Natural killer cell (primary cell): ENCODE measurements at regions not wholly inside any gene's neighbourhood (a gene's known extent, or its start where the extent isn't known, plus 50 kb on each side); places are given as distances from the start of the nearest gene placed in this dataset.

ENCODE experiments used
- ATAC-seq, 3 donors: fragments of 150-1000 bp in 2 of 3; fragments of 200-7000 bp in 1 of 3; cut with Tn5 transposase; 1 replicate in 1 of 3; 2 replicates in 2 of 3; pipeline ENCODE4 v1.10.0; 2021; ENCODE audit warnings: mild to moderate bottlenecking in 2 of 3, moderate library complexity in 2 of 3
- DNase-seq, 2 donors: peaks; one replicate each; pipeline versions ENCODE4 v3.0.0 to v3.0.0-alpha.2; 2013 to 2021; ENCODE audit warnings: mixed read lengths in 1 of 2
- H3K27ac ChIP-seq: one replicate; pipeline ENCODE4 v1.5.1; 2013; ENCODE audit warnings: mild to moderate bottlenecking, low read length
- H3K27me3 ChIP-seq: one replicate; pipeline ENCODE4 v1.6.1; 2013; ENCODE audit warnings: low read length; ENCODE audit not compliant: control insufficient read depth, insufficient read depth
- H3K36me3 ChIP-seq: one replicate; pipeline ENCODE4 v1.6.1; 2013; ENCODE audit warnings: low read length; ENCODE audit not compliant: control insufficient read depth, insufficient read depth
- H3K4me1 ChIP-seq: one replicate; pipeline ENCODE4 v1.6.1; 2013; ENCODE audit warnings: low read length; ENCODE audit not compliant: control insufficient read depth, insufficient read depth
- H3K4me3 ChIP-seq: one replicate; pipeline ENCODE4 v1.5.1; 2013; ENCODE audit warnings: low read length
- H3K9me3 ChIP-seq: one replicate; pipeline ENCODE4 v1.6.1; 2013; ENCODE audit warnings: low read length; ENCODE audit not compliant: control insufficient read depth, insufficient read depth
- H3K27ac Mint-ChIP-seq, 2 donors: one replicate each; pipeline ENCODE4 v1.8.0; 2022; ENCODE audit warnings: mild to moderate bottlenecking in 2 of 2, mixed read lengths in 2 of 2, moderate library complexity in 1 of 2
- H3K27me3 Mint-ChIP-seq, 2 donors: one replicate each; pipeline ENCODE4 v1.8.0; 2022; ENCODE audit warnings: low read depth in 2 of 2, mixed read lengths in 2 of 2
- H3K36me3 Mint-ChIP-seq: one replicate; pipeline ENCODE4 v1.8.0; 2022; ENCODE audit warnings: mixed read lengths
- H3K4me1 Mint-ChIP-seq, 2 donors: one replicate each; pipeline ENCODE4 v1.8.0; 2022; ENCODE audit warnings: mixed read lengths in 2 of 2
- H3K4me3 Mint-ChIP-seq: one replicate; pipeline ENCODE4 v1.8.0; 2022; ENCODE audit warnings: mild to moderate bottlenecking, moderate library complexity, mixed read lengths
- H3K9me3 Mint-ChIP-seq, 2 donors: one replicate each; pipeline ENCODE4 v1.8.0; 2022; ENCODE audit warnings: mixed read lengths in 2 of 2
- CTCF ChIP-seq: fragments of 200-600 bp; IDR thresholded peaks from one replicate; pipeline ENCODE4 v1.8.0; 2022; ENCODE audit warnings: antibody characterized with exemption
- WGBS: methylation state at CpG from one replicate; pipeline ENCODE4 v1.1.7; 2013; ENCODE audit warnings: missing lambda C conversion rate; ENCODE audit not compliant: insufficient coverage; 5-methylcytosine and 5-hydroxymethylcytosine counted together
- intact Hi-C: fragments of 100-400 bp; cut with micrococcal nuclease; formaldehyde crosslinking; loops from one replicate; pipeline ENCODE4 v1.14.2; 2022

GRCh38 chr6:131398176-131398575, 174.8 kb upstream of the ARG1 start:
- DNase-seq (no peak), ATAC-seq (no peak)
- Histone ChIP-seq H3K4me3 (no peak overlapping the region), H3K9me3 (no peaks in the 10 kb centered on the region), H3K27ac (no peak overlapping the region), H3K4me1 (no peaks in the 10 kb centered on the region), H3K27me3 (no peaks in the 10 kb centered on the region), H3K36me3 (no peaks in the 10 kb centered on the region)
- Mint-ChIP-seq H3K9me3 (peaks cover 0 to 2% of the 10 kb centered on the region in 2 donors), H3K4me1 (peaks cover 0 to 4% of the 10 kb centered on the region in 2 donors), H3K27ac (no peak overlapping the region), H3K4me3 (no peak overlapping the region), H3K27me3 (peaks cover 0 to 3% of the 10 kb centered on the region in 2 donors), H3K36me3 (no peaks in the 10 kb centered on the region)
- intact Hi-C loops = no loop called here
- no peak for TF ChIP-seq CTCF
- WGBS = 83% methylated on average over 3 of the region's 3 CpGs

GRCh38 chr6:131399433-131399832, 173.6 kb upstream of the ARG1 start:
- no peak overlapping the region for H3K27ac Mint-ChIP-seq
- H3K4me1 ChIP-seq = no peaks in the 10 kb centered on the region
- H3K27ac ChIP-seq = no peak overlapping the region
- H3K9me3 Mint-ChIP-seq = peaks cover 0 to 2% of the 10 kb centered on the region in 2 donors
- no peak for ATAC-seq
- no peak for DNase-seq
- H3K4me3 Mint-ChIP-seq = no peak overlapping the region
- H3K36me3 ChIP-seq = no peaks in the 10 kb centered on the region
- TF ChIP-seq CTCF = no peak
- peaks cover under 1 to 6% of the 10 kb centered on the region in 2 donors for H3K27me3 Mint-ChIP-seq
- H3K9me3 ChIP-seq = no peaks in the 10 kb centered on the region
- H3K4me1 Mint-ChIP-seq = peaks cover 0 to 4% of the 10 kb centered on the region in 2 donors
- intact Hi-C loops = no loop called here
- H3K27me3 ChIP-seq = no peaks in the 10 kb centered on the region
- 29% methylated on average over 3 of the region's 4 CpGs for WGBS
- no peaks in the 10 kb centered on the region for H3K36me3 Mint-ChIP-seq
- no peak overlapping the region for H3K4me3 ChIP-seq

- WGBS = no CpG with 5 or more reads among the region's 1 CpG
These were observed 172.8 kb upstream of the ARG1 start for GRCh38 chr6:131400054-131400778.

More at GRCh38 chr6:131400054-131400778, 172.8 kb upstream of the ARG1 start:
- Mint-ChIP-seq H3K27me3 (peaks cover 5 to 6% of the 10 kb centered on the region in 2 donors), H3K36me3 (no peaks in the 10 kb centered on the region), H3K27ac (no peak overlapping the region), H3K9me3 (peaks cover 0 to 2% of the 10 kb centered on the region in 2 donors), H3K4me1 (peaks cover 0 to 4% of the 10 kb centered on the region in 2 donors), H3K4me3 (no peak overlapping the region)
- no peak for TF ChIP-seq CTCF
- no peak for ATAC-seq
- H3K9me3 ChIP-seq = no peaks in the 10 kb centered on the region
- no peak overlapping the region for H3K4me3 ChIP-seq
- no peaks in the 10 kb centered on the region for H3K27me3 ChIP-seq
- no peak overlapping the region for H3K27ac ChIP-seq
- H3K4me1 ChIP-seq = no peaks in the 10 kb centered on the region
- no peak for DNase-seq
- intact Hi-C loops = no loop called here
- H3K36me3 ChIP-seq = no peaks in the 10 kb centered on the region
